ENCODE measurements at regions not wholly inside any gene's neighbourhood (a gene's known extent, or its start where the extent isn't known, plus 50 kb on each side); places are given as distances from the start of the nearest gene placed in this dataset.
A peak's percentile ranks its signal among the peaks of the same experiment; 100 is the strongest.

- TF ChIP-seq POLR2A (IDR thresholded peaks at IDR 0.05) (no peak), CTCF (IDR thresholded peaks at IDR 0.05) (peak; percentile 53 to 86 (median 76))
Observed at GRCh38 chr1:175887981-175888428, 144.6 kb upstream of the TNR start.
